ENCODE measurements at regions not wholly inside any gene's neighbourhood (a gene's known extent, or its start where the extent isn't known, plus 50 kb on each side); places are given as distances from the start of the nearest gene placed in this dataset.
A peak's percentile ranks its signal among the peaks of the same experiment; 100 is the strongest.

DNA sequence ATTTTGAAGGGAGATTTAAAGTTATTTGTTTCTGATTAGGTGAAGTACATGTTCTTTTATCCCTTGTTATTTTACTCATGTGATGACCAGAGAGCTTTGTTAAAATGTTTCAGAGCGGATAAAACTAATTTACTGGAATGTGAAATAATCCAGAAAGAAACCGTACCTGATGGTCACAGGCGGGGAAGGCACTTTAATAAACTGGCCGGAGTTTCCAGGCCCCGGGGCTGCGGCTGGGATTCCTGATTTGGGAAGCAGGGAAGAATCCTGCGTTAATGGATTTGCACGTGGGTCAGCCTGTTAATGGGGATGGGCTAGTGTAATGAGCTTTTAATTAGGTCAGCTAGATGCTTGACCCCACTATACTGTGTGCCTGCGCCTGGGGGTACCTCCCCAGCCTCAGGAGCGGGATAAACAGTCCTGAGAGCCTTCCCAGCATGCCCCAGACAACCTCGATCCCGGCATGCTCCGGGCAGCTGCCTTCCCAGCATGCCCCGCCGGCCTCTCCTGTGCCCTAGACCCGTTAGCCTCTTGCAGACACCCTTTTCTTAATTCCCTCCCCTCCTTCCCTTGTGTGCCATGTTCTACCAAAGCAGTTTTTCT lies 208.6 kb upstream of the CDKN3 start:
- no peaks in the 10 kb centered on the region for H3K27me3 Mint-ChIP-seq (ENCODE audit: low read depth)
- no peak for DNase-seq (ENCODE audit: low spot score in 2 of 2, unreplicated experiment in 2 of 2)
- no peaks in the 10 kb centered on the region for H3K36me3 Mint-ChIP-seq
- H3K9me3 Mint-ChIP-seq: no peaks in the 10 kb centered on the region
- TF ChIP-seq, protein P1, sequence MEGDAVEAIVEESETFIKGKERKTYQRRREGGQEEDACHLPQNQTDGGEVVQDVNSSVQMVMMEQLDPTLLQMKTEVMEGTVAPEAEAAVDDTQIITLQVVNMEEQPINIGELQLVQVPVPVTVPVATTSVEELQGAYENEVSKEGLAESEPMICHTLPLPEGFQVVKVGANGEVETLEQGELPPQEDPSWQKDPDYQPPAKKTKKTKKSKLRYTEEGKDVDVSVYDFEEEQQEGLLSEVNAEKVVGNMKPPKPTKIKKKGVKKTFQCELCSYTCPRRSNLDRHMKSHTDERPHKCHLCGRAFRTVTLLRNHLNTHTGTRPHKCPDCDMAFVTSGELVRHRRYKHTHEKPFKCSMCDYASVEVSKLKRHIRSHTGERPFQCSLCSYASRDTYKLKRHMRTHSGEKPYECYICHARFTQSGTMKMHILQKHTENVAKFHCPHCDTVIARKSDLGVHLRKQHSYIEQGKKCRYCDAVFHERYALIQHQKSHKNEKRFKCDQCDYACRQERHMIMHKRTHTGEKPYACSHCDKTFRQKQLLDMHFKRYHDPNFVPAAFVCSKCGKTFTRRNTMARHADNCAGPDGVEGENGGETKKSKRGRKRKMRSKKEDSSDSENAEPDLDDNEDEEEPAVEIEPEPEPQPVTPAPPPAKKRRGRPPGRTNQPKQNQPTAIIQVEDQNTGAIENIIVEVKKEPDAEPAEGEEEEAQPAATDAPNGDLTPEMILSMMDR (IDR thresholded peaks at IDR 0.05; ENCODE audit: unreplicated experiment): no peak
- peaks cover 25% of the 10 kb centered on the region for H3K4me1 Mint-ChIP-seq
- no peak overlapping the region for H3K4me3 Mint-ChIP-seq
- H3K27ac Mint-ChIP-seq: peak overlapping the region; percentile 60

GRCh38 chr14:54189333-54189732 lies 207.5 kb upstream of the CDKN3 start:
- no peak overlapping the region for H3K27ac Mint-ChIP-seq
- DNase-seq (ENCODE audit: low spot score in 2 of 2, unreplicated experiment in 2 of 2): no peak

DNA sequence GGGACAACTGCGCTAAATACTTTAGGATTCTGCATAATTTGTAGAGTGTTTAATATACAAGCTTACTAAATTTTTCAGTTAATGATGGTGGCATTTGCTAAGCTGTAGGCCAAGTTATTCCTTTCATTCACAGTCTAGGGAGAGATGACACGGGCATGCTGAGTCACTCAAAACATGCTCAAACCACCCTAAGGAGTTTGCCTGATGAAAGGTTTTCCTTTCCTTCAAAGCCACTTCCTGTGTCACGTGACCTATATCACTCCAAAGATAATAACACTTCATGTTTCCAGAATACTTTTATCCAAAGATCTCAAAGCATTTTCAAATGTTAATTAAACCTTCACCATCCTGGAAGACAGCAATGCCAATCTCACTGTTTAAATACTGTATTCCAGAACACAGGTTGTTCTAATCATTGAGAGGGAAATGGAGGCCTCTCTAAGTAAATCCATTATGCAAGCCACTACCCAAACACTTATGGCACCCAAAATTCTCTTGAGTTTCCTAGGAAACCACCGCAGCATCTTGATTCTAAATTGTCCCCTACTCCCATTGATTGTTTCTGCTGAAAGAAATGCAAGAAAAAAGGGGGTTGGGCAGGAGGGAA lies 207.0 kb upstream of the CDKN3 start:
- DNase-seq (ENCODE audit: low spot score in 2 of 2, unreplicated experiment in 2 of 2): no peak
- no peak overlapping the region for H3K4me3 Mint-ChIP-seq
- H3K4me1 Mint-ChIP-seq: peaks cover 34% of the 10 kb centered on the region
- no peaks in the 10 kb centered on the region for H3K36me3 Mint-ChIP-seq
- H3K27ac Mint-ChIP-seq: no peak overlapping the region
- H3K27me3 Mint-ChIP-seq (ENCODE audit: low read depth): no peaks in the 10 kb centered on the region
- H3K9me3 Mint-ChIP-seq: no peaks in the 10 kb centered on the region
- TF ChIP-seq, protein P1 (IDR thresholded peaks at IDR 0.05; ENCODE audit: unreplicated experiment): no peak

More at GRCh38 chr14:54189333-54189732, 207.5 kb upstream of the CDKN3 start:
- no peaks in the 10 kb centered on the region for H3K27me3 Mint-ChIP-seq (ENCODE audit: low read depth)
- no peaks in the 10 kb centered on the region for H3K9me3 Mint-ChIP-seq
- no peaks in the 10 kb centered on the region for H3K36me3 Mint-ChIP-seq
- H3K4me1 Mint-ChIP-seq: peaks cover 29% of the 10 kb centered on the region
- TF ChIP-seq, protein P1 (IDR thresholded peaks at IDR 0.05; ENCODE audit: unreplicated experiment): no peak
- no peak overlapping the region for H3K4me3 Mint-ChIP-seq

- Mint-ChIP-seq H3K4me1 (peaks cover 25% of the 10 kb centered on the region), H3K27ac (no peak overlapping the region), H3K4me3 (no peak overlapping the region), H3K27me3 (ENCODE audit: low read depth) (no peaks in the 10 kb centered on the region), H3K36me3 (no peaks in the 10 kb centered on the region), H3K9me3 (no peaks in the 10 kb centered on the region)
- TF ChIP-seq, protein P1 (IDR thresholded peaks at IDR 0.05; ENCODE audit: unreplicated experiment): no peak
- DNase-seq (ENCODE audit: low spot score in 2 of 2, unreplicated experiment in 2 of 2): no peak
These were observed 205.0 kb upstream of the CDKN3 start for GRCh38 chr14:54191846-54192245.

- DNase-seq (ENCODE audit: low spot score in 2 of 2, unreplicated experiment in 2 of 2): no peak
- no peaks in the 10 kb centered on the region for H3K9me3 Mint-ChIP-seq
These were observed 204.2 kb upstream of the CDKN3 start for GRCh38 chr14:54192610-54193009.

More at GRCh38 chr14:54192610-54193009, 204.2 kb upstream of the CDKN3 start:
- H3K4me3 Mint-ChIP-seq: no peak overlapping the region
- no peaks in the 10 kb centered on the region for H3K27me3 Mint-ChIP-seq (ENCODE audit: low read depth)
- peaks cover 19% of the 10 kb centered on the region for H3K4me1 Mint-ChIP-seq
- no peaks in the 10 kb centered on the region for H3K36me3 Mint-ChIP-seq
- no peak overlapping the region for H3K27ac Mint-ChIP-seq
- TF ChIP-seq, protein P1 (IDR thresholded peaks at IDR 0.05; ENCODE audit: unreplicated experiment): no peak

Data from mesothelial cell of epicardium (in vitro differentiated cells).